ENCODE measurements at regions not wholly inside any gene's neighbourhood (a gene's known extent, or its start where the extent isn't known, plus 50 kb on each side); places are given as distances from the start of the nearest gene placed in this dataset.

DNA sequence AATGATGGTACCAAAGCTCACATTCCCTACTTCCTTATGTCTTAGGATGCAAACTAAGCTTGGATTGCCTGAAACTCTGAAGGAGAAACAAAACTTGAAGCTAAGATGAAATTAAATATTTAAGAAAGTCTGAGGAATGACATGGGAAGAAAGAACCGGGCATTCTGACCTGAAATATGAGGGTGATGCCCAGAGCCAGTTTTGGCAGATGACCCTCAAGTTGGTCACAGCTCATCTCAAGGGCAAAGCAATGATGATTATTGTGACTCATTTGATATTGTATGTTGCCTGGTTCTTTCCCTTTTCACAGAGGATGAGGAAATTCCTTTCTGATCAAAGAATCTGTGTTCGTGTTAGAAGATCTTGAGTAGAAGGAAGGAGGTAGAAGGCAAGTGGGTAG, 96.0 kb upstream of the NHS start:
- Histone ChIP-seq H4K20me1 (ENCODE audit: insufficient read depth) (no peaks in the 10 kb centered on the region), H3K27me3 (ENCODE audit: insufficient read depth) (no peaks in the 10 kb centered on the region), H3K9me2 (no peaks in the 10 kb centered on the region), H2AFZ (ENCODE audit: low read depth) (no peak overlapping the region), H3K4me1 (ENCODE audit: control insufficient read depth in 1 of 2, insufficient read depth in 2 of 2, low read depth in 1 of 2, low read length in 1 of 2) (no peaks in the 10 kb centered on the region), H3K36me3 (replicated peaks in 1 of 2; ENCODE audit: control insufficient read depth in 1 of 2, insufficient read depth in 2 of 2, low read length in 1 of 2) (no peaks in the 10 kb centered on the region), H3K4me2 (no peak overlapping the region), H3K79me2 (ENCODE audit: insufficient read depth) (no peaks in the 10 kb centered on the region), H3F3A (replicated peaks; ENCODE audit: insufficient read depth) (no peaks in the 10 kb centered on the region), H3K27ac (ENCODE audit: low read depth in 2 of 2, low read length in 1 of 2) (no peak overlapping the region), H3K9ac (no peak overlapping the region), H3K9me3 (no peaks in the 10 kb centered on the region), H3K4me3 (ENCODE audit: low read depth in 2 of 2, low read length in 1 of 2) (no peak overlapping the region)
- no peak for DNase-seq
- POLR2A ChIA-PET = no interaction called here
- CTCF ChIA-PET = interaction anchor here (1.0 kb wide), 1 partner anchor 37 kb away, joined by 3 read pairs; no protein-coding TSS in a partner anchor
- 7% methylated on average over 2 of the region's 2 CpGs for WGBS (ENCODE audit: low lambda C conversion rate)
- TF ChIP-seq GATA2 (CRISPR knock-in tag; IDR thresholded peaks at IDR 0.05) (no peak), MXI1 (IDR thresholded peaks at IDR 0.05; ENCODE audit: low read depth, low read length) (no peak)

DNA sequence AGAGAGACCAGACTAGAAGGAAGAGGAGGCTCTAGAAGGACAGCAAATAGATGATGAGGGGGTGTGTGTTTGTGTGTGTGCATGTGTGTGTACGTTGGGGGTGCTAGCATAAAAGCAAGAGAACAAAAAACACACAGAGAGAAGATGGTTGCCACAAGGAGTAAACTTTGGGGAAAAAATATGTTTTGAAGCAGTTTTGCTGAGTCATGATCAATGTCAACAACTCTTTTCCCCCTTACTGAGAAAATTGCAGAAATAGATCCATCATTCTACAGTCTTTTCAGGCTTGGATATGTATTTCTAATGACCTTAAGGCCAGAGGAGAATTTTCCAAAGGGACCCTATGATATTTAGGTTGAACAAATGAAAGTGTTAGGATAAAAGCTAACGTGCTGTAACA, 89.0 kb upstream of the NHS start:
- Histone ChIP-seq H3K36me3 (replicated peaks in 1 of 2; ENCODE audit: control insufficient read depth in 1 of 2, insufficient read depth in 2 of 2, low read length in 1 of 2) (no peaks in the 10 kb centered on the region), H3K9me2 (no peaks in the 10 kb centered on the region), H3K9me3 (no peaks in the 10 kb centered on the region), H4K20me1 (ENCODE audit: insufficient read depth) (no peaks in the 10 kb centered on the region), H3K79me2 (ENCODE audit: insufficient read depth) (no peaks in the 10 kb centered on the region), H3K4me2 (no peak overlapping the region), H3K27ac (ENCODE audit: low read depth in 2 of 2, low read length in 1 of 2) (no peak overlapping the region), H3K4me1 (ENCODE audit: control insufficient read depth in 1 of 2, insufficient read depth in 2 of 2, low read depth in 1 of 2, low read length in 1 of 2) (no peaks in the 10 kb centered on the region), H3F3A (replicated peaks; ENCODE audit: insufficient read depth) (no peaks in the 10 kb centered on the region), H3K27me3 (ENCODE audit: insufficient read depth) (no peaks in the 10 kb centered on the region), H2AFZ (ENCODE audit: low read depth) (no peak overlapping the region), H3K9ac (no peak overlapping the region), H3K4me3 (ENCODE audit: low read depth in 2 of 2, low read length in 1 of 2) (no peak overlapping the region)
- CTCF ChIA-PET = no interaction called here
- no peak for TF ChIP-seq ELF1 (IDR thresholded peaks at IDR 0.05)
- no peak for TF ChIP-seq TEAD4 (IDR thresholded peaks at IDR 0.05; ENCODE audit: borderline replicate concordance, insufficient read depth)
- TF ChIP-seq, protein P1, sequence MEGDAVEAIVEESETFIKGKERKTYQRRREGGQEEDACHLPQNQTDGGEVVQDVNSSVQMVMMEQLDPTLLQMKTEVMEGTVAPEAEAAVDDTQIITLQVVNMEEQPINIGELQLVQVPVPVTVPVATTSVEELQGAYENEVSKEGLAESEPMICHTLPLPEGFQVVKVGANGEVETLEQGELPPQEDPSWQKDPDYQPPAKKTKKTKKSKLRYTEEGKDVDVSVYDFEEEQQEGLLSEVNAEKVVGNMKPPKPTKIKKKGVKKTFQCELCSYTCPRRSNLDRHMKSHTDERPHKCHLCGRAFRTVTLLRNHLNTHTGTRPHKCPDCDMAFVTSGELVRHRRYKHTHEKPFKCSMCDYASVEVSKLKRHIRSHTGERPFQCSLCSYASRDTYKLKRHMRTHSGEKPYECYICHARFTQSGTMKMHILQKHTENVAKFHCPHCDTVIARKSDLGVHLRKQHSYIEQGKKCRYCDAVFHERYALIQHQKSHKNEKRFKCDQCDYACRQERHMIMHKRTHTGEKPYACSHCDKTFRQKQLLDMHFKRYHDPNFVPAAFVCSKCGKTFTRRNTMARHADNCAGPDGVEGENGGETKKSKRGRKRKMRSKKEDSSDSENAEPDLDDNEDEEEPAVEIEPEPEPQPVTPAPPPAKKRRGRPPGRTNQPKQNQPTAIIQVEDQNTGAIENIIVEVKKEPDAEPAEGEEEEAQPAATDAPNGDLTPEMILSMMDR (IDR thresholded peaks at IDR 0.05) = no peak
- TF ChIP-seq, protein P2, sequence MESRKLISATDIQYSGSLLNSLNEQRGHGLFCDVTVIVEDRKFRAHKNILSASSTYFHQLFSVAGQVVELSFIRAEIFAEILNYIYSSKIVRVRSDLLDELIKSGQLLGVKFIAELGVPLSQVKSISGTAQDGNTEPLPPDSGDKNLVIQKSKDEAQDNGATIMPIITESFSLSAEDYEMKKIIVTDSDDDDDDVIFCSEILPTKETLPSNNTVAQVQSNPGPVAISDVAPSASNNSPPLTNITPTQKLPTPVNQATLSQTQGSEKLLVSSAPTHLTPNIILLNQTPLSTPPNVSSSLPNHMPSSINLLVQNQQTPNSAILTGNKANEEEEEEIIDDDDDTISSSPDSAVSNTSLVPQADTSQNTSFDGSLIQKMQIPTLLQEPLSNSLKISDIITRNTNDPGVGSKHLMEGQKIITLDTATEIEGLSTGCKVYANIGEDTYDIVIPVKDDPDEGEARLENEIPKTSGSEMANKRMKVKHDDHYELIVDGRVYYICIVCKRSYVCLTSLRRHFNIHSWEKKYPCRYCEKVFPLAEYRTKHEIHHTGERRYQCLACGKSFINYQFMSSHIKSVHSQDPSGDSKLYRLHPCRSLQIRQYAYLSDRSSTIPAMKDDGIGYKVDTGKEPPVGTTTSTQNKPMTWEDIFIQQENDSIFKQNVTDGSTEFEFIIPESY (IDR thresholded peaks at IDR 0.05; ENCODE audit: borderline replicate concordance, low read depth) = no peak
- no peak for TF ChIP-seq CHD2 (IDR thresholded peaks at IDR 0.05; ENCODE audit: low read length, partially characterized antibody)
- no peak for TF ChIP-seq SIN3A (IDR thresholded peaks at IDR 0.05; ENCODE audit: borderline replicate concordance, low read depth, low read length)
- no peak for TF ChIP-seq MEF2A (IDR thresholded peaks at IDR 0.05; ENCODE audit: borderline replicate concordance, low read depth)
- TF ChIP-seq, protein P3, sequence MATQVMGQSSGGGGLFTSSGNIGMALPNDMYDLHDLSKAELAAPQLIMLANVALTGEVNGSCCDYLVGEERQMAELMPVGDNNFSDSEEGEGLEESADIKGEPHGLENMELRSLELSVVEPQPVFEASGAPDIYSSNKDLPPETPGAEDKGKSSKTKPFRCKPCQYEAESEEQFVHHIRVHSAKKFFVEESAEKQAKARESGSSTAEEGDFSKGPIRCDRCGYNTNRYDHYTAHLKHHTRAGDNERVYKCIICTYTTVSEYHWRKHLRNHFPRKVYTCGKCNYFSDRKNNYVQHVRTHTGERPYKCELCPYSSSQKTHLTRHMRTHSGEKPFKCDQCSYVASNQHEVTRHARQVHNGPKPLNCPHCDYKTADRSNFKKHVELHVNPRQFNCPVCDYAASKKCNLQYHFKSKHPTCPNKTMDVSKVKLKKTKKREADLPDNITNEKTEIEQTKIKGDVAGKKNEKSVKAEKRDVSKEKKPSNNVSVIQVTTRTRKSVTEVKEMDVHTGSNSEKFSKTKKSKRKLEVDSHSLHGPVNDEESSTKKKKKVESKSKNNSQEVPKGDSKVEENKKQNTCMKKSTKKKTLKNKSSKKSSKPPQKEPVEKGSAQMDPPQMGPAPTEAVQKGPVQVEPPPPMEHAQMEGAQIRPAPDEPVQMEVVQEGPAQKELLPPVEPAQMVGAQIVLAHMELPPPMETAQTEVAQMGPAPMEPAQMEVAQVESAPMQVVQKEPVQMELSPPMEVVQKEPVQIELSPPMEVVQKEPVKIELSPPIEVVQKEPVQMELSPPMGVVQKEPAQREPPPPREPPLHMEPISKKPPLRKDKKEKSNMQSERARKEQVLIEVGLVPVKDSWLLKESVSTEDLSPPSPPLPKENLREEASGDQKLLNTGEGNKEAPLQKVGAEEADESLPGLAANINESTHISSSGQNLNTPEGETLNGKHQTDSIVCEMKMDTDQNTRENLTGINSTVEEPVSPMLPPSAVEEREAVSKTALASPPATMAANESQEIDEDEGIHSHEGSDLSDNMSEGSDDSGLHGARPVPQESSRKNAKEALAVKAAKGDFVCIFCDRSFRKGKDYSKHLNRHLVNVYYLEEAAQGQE (IDR thresholded peaks at IDR 0.05; ENCODE audit: low read depth, low read length) = no peak
- TF ChIP-seq MXI1 (IDR thresholded peaks at IDR 0.05; ENCODE audit: low read depth, low read length) = no peak
- TF ChIP-seq TAF1 (IDR thresholded peaks at IDR 0.05; ENCODE audit: borderline replicate concordance, low read depth, low read length) = no peak
- TF ChIP-seq, protein P4, sequence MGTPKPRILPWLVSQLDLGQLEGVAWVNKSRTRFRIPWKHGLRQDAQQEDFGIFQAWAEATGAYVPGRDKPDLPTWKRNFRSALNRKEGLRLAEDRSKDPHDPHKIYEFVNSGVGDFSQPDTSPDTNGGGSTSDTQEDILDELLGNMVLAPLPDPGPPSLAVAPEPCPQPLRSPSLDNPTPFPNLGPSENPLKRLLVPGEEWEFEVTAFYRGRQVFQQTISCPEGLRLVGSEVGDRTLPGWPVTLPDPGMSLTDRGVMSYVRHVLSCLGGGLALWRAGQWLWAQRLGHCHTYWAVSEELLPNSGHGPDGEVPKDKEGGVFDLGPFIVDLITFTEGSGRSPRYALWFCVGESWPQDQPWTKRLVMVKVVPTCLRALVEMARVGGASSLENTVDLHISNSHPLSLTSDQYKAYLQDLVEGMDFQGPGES (IDR thresholded peaks at IDR 0.05; ENCODE audit: low read depth, low read length) = no peak
- no peak for TF ChIP-seq POLR2AphosphoS5 (IDR thresholded peaks at IDR 0.05; ENCODE audit: low read depth, low read length)
- TF ChIP-seq YY1 (IDR thresholded peaks at IDR 0.05; ENCODE audit: low read depth) = no peak
- TF ChIP-seq GABPA (IDR thresholded peaks at IDR 0.05; ENCODE audit: low read depth) = no peak
- no peak for TF ChIP-seq RXRA (IDR thresholded peaks at IDR 0.05; ENCODE audit: borderline replicate concordance, low read depth)
- TF ChIP-seq SMC3 (IDR thresholded peaks at IDR 0.05; ENCODE audit: low read depth, low read length) = no peak
- TF ChIP-seq RAD21 (IDR thresholded peaks at IDR 0.05; ENCODE audit: low read length) = no peak
- TF ChIP-seq RFX5 (IDR thresholded peaks at IDR 0.05; ENCODE audit: low read length) = no peak
- TF ChIP-seq FOXJ3 (CRISPR knock-in tag; IDR thresholded peaks at IDR 0.05) = no peak
- no peak for DNase-seq
- 6% methylated on average over 2 of the region's 2 CpGs for WGBS (ENCODE audit: low lambda C conversion rate)
- POLR2A ChIA-PET = no interaction called here
